K562 (cell line): ENCODE measurements at regions not wholly inside any gene's neighbourhood (a gene's known extent, or its start where the extent isn't known, plus 50 kb on each side); places are given as distances from the start of the nearest gene placed in this dataset.

ENCODE experiments used
- ATAC-seq: fragments of 200-7000 bp; cut with Tn5 transposase; 3 replicates; pipeline ENCODE4 v1.9.1; 2020; ENCODE audit warnings: moderate library complexity
- BruUV-seq: library from RNA; stranded (reverse); fragments of 400-500 nt; replicated peaks from 2 replicates; lab custom pipeline; 2021; lab: Mats Ljungman, UMichigan
- CTCF ChIA-PET: fragments of 300-600 bp; formaldehyde crosslinking; extraction: SDS; loops from one replicate; lab custom pipeline; 2021; ENCODE audit warnings: low intra/inter-chr PET ratio; lab: Yijun Ruan, JAX
- POLR2A ChIA-PET: fragments of 300-600, 350-650 bp; sonication (Branson Sonifier 250); formaldehyde crosslinking; extraction: SDS; loops from one replicate; lab custom pipeline; 2021; ENCODE audit warnings: antibody characterized with exemption, inconsistent platforms; lab: Yijun Ruan, JAX
- DNase-seq, 4 experiments: peaks; one replicate each; pipeline versions ENCODE4 v3.0.0 to v3.0.0-alpha.2; 2011 to 2018; ENCODE audit warnings: low spot score in 3 of 4, mixed read lengths in 3 of 4; ENCODE audit errors: extremely low read depth in 1 of 4
- FAIRE-seq: peaks from 2 replicates; lab custom pipeline; 2011; peaks lifted over from hg19 to GRCh38; lab: Jason Lieb, UNC
- H2AFZ ChIP-seq: 2 replicates; pipeline ENCODE4 v1.6.0; 2011; ENCODE audit warnings: low read depth, low read length, control low read depth, inconsistent platforms
- H3K27ac ChIP-seq: fragments of 200-600 bp; 3 replicates; pipeline ENCODE4 v1.8.0; 2011; ENCODE audit warnings: low read depth, mild to moderate bottlenecking, control low read depth, inconsistent platforms, low read length, moderate library complexity, mixed read lengths; ENCODE audit errors: extremely low read depth
- H3K27me3 ChIP-seq, 2 experiments: fragments of 300-600 bp in 1 of 2; 2 replicates in 1 of 2; 3 replicates in 1 of 2; pipeline versions ENCODE4 v1.6.0 to v1.8.0; 2011; ENCODE audit warnings: inconsistent platforms in 2 of 2, low read length in 2 of 2, mild to moderate bottlenecking in 1 of 2, mixed read lengths in 1 of 2, moderate library complexity in 1 of 2; ENCODE audit not compliant: control insufficient read depth in 2 of 2, insufficient read depth in 2 of 2
- H3K36me3 ChIP-seq: fragments of 300-600 bp; 3 replicates; pipeline ENCODE4 v1.8.0; 2011; ENCODE audit warnings: mild to moderate bottlenecking, low read length, inconsistent platforms; ENCODE audit not compliant: control insufficient read depth, insufficient read depth
- H3K4me1 ChIP-seq, 2 experiments: fragments of 200-600 bp in 1 of 2; replicated peaks in 1 of 2; 2 replicates in 1 of 2; 3 replicates in 1 of 2; pipeline versions ENCODE4 v1.5.1 to v1.8.0; 2011; ENCODE audit warnings: inconsistent platforms in 2 of 2, low read length in 2 of 2, mild to moderate bottlenecking in 1 of 2, mixed read lengths in 1 of 2, moderate library complexity in 1 of 2; ENCODE audit not compliant: control insufficient read depth in 2 of 2, insufficient read depth in 2 of 2
- H3K4me2 ChIP-seq: 2 replicates; pipeline ENCODE4 v1.6.1; 2011; ENCODE audit warnings: low read length, control low read depth, inconsistent platforms, mixed read lengths; ENCODE audit not compliant: insufficient read depth
- H3K4me3 ChIP-seq: fragments of 200-600 bp; sonication (generic), shearing (Covaris generic); 2 replicates; pipeline ENCODE4 v1.5.1; 2016; ENCODE audit warnings: control low read depth, inconsistent platforms
- H3K79me2 ChIP-seq: fragments of 200-600 bp; 3 replicates; pipeline ENCODE4 v1.8.0; 2011; ENCODE audit warnings: low read length, inconsistent platforms; ENCODE audit not compliant: control insufficient read depth, insufficient read depth
- H3K9ac ChIP-seq, 2 experiments: 2 replicates each; pipeline versions ENCODE4 v1.6.0 to v1.6.1; 2011; ENCODE audit warnings: low read depth in 2 of 2, low read length in 2 of 2, control low read depth in 1 of 2, inconsistent platforms in 1 of 2, mild to moderate bottlenecking in 1 of 2, mixed read lengths in 1 of 2; ENCODE audit not compliant: insufficient read depth in 1 of 2
- H3K9me1 ChIP-seq: one replicate; pipeline ENCODE4 v1.6.0; 2011; ENCODE audit warnings: inconsistent platforms, mild to moderate bottlenecking, low read length, moderate library complexity; ENCODE audit not compliant: control insufficient read depth, insufficient read depth
- H3K9me3 ChIP-seq: replicated peaks from 2 replicates; pipeline ENCODE4 v1.5.1; 2011; ENCODE audit warnings: low read depth, low read length, inconsistent platforms; ENCODE audit not compliant: control insufficient read depth, insufficient read depth
- H4K20me1 ChIP-seq: replicated peaks from 2 replicates; pipeline ENCODE4 v1.6.1; 2011; ENCODE audit warnings: low read length, inconsistent platforms, mixed read lengths; ENCODE audit not compliant: control insufficient read depth, insufficient read depth
- ATF1 ChIP-seq, 2 experiments: fragments of 450-650 bp in 1 of 2; IDR thresholded peaks; 2 replicates each; pipeline ENCODE4 v1.6.1; 2016; ENCODE audit warnings: missing compliant biosample characterization in 1 of 2, missing genetic modification characterization in 1 of 2
- CCNT2 ChIP-seq: IDR thresholded peaks from 2 replicates; pipeline ENCODE4 v1.6.1; 2011; ENCODE audit warnings: borderline replicate concordance, low read depth, mild to moderate bottlenecking, moderate library complexity, mixed read lengths, low read length; ENCODE audit not compliant: insufficient read length; ENCODE audit errors: extremely low read depth
- DMBX1 ChIP-seq: fragments of 250-450 bp; sonication (Bioruptor Pico); IDR thresholded peaks from 2 replicates; pipeline ENCODE4 v1.8.0; 2022; ENCODE audit warnings: inconsistent platforms, mild to moderate bottlenecking, moderate library complexity, borderline replicate concordance
- FOSL1 ChIP-seq: fragments of 200-800 bp; sonication (Bioruptor generic); conservative IDR thresholded peaks from 2 replicates; pipeline ENCODE4 v1.6.1; 2016; ENCODE audit warnings: missing genetic modification characterization, missing compliant biosample characterization
- FOXP4 ChIP-seq: sonication (generic); formaldehyde crosslinking; IDR thresholded peaks from 2 replicates; pipeline ENCODE4 v1.8.0; 2022; ENCODE audit warnings: mild to moderate bottlenecking, missing genetic modification reagents, borderline replicate concordance
- KDM5B ChIP-seq: fragments of 200-600 bp; sonication (generic); IDR thresholded peaks from 2 replicates; pipeline ENCODE4 v1.6.1; 2012; ENCODE audit warnings: low read depth, mild to moderate bottlenecking, moderate library complexity, low read length, control low read depth, inconsistent platforms; ENCODE audit not compliant: insufficient replicate concordance
- NFATC3 ChIP-seq: fragments of 450-650 bp; IDR thresholded peaks from 2 replicates; pipeline ENCODE4 v1.6.1; 2017; ENCODE audit warnings: mild to moderate bottlenecking
- PURB ChIP-seq: sonication (generic); formaldehyde crosslinking; IDR thresholded peaks from 2 replicates; pipeline ENCODE4 v1.9.0; 2021; ENCODE audit warnings: low read depth, mild to moderate bottlenecking, missing genetic modification reagents
- RNF219 ChIP-seq: fragments of 250-450 bp; sonication (Bioruptor Pico); IDR thresholded peaks from 2 replicates; pipeline ENCODE4 v1.5.0; 2022; ENCODE audit warnings: mild to moderate bottlenecking
- SMARCE1 ChIP-seq: fragments of 450-650 bp; IDR thresholded peaks from 2 replicates; pipeline ENCODE4 v1.7.1; 2016; ENCODE audit warnings: mild to moderate bottlenecking
- TEAD1 ChIP-seq, 2 experiments: fragments of 450-650 bp in 1 of 2; sonication (generic) in 1 of 2; formaldehyde crosslinking; IDR thresholded peaks; 2 replicates each; pipeline versions ENCODE4 v1.4.0 to v1.8.0; 2020 to 2022; ENCODE audit warnings: mild to moderate bottlenecking in 2 of 2, missing genetic modification reagents in 1 of 2
- THRA ChIP-seq: fragments of 450-650 bp; IDR thresholded peaks from 2 replicates; pipeline ENCODE4 v1.6.1; 2017; ENCODE audit warnings: mild to moderate bottlenecking, moderate library complexity
- ZHX1 ChIP-seq: fragments of 150-350 bp; conservative IDR thresholded peaks from 2 replicates; pipeline ENCODE4 v1.6.1; 2014; ENCODE audit warnings: low read length
- WGBS: fragments of 100-300 bp; shearing (Covaris generic); methylation state at CpG from one replicate; pipeline ENCODE4 v1.1.6; 2016; ENCODE audit warnings: low coverage, mixed read lengths; ENCODE audit not compliant: insufficient coverage; ENCODE audit errors: missing lambda C conversion rate; 5-methylcytosine and 5-hydroxymethylcytosine counted together
- in situ Hi-C: fragments of 300-500 bp; cut with MboI; formaldehyde crosslinking; loops from 4 replicates; pipeline ENCODE4 v1.15.0; 2018; ENCODE audit warnings: inconsistent platforms, mixed read lengths
- intact Hi-C: fragments of 100-400 bp; cut with micrococcal nuclease; formaldehyde crosslinking; loops from 2 replicates; pipeline ENCODE4 v1.14.2; 2022

- TF ChIP-seq RNF219 (CRISPR knock-in tag) (no peak), FOXP4 (CRISPR knock-in tag) (no peak), SMARCE1 (no peak), KDM5B (no peak), DMBX1 (CRISPR knock-in tag) (no peak)
Measured at GRCh38 chr12:44961887-44962286, 85.8 kb upstream of the NELL2 start (continued).

- no peak overlapping the region for H3K27ac ChIP-seq
- POLR2A ChIA-PET: no interaction called here
- WGBS: 8% methylated on average over 3 of the region's 3 CpGs
- in situ Hi-C loops: no loop called here
- H2AFZ ChIP-seq: no peak overlapping the region
- no peaks in the 10 kb centered on the region for H4K20me1 ChIP-seq
- H3K36me3 ChIP-seq: no peaks in the 10 kb centered on the region
- no peaks in the 10 kb centered on the region for H3K27me3 ChIP-seq
- H3K4me1 ChIP-seq: no peaks in the 10 kb centered on the region
- no peaks in the 10 kb centered on the region for H3K9me3 ChIP-seq
- no peaks in the 10 kb centered on the region for H3K9me1 ChIP-seq
- intact Hi-C loops: no loop called here
- H3K79me2 ChIP-seq: no peaks in the 10 kb centered on the region
- peak; percentile 57; the same call in 1 of the 3 replicates for ATAC-seq
- H3K9ac ChIP-seq: no peak overlapping the region
- BruUV-seq: no TSS peak
- no peak overlapping the region for H3K4me3 ChIP-seq
- FAIRE-seq: no peak
- no peak overlapping the region for H3K4me2 ChIP-seq
- no peak for DNase-seq
- CTCF ChIA-PET: no interaction called here
- TF ChIP-seq FOSL1 (tag): no peak
- no peak for TF ChIP-seq CCNT2
- TF ChIP-seq ATF1 (CRISPR knock-in tag; IDR thresholded peaks at IDR 0.05): no peak
- no peak for TF ChIP-seq ATF1 (tag; IDR thresholded peaks at IDR 0.05)
- TF ChIP-seq ZHX1: no peak
- no peak for TF ChIP-seq TEAD1 (CRISPR knock-in tag; IDR thresholded peaks at IDR 0.05)
- no peak for TF ChIP-seq NFATC3
- no peak for TF ChIP-seq THRA
- no peak for TF ChIP-seq PURB
Measured at GRCh38 chr12:44960856-44961255, 84.7 kb upstream of the NELL2 start.
